Parathyroid adenoma (tissue), 2 donors: ENCODE measurements at regions not wholly inside any gene's neighbourhood (a gene's known extent, or its start where the extent isn't known, plus 50 kb on each side); places are given as distances from the start of the nearest gene placed in this dataset.
A peak's percentile ranks its signal among the peaks of the same experiment; 100 is the strongest.

Source experiments
- H2AFZ ChIP-seq: fragments of 300-600 bp; sonication (generic); one replicate; pipeline ENCODE4 v1.7.0; 2017; ENCODE audit warnings: antibody characterized with exemption, mild to moderate bottlenecking
- H3K27ac ChIP-seq: fragments of 300-600 bp; sonication (generic); one replicate; pipeline ENCODE4 v1.7.0; 2017
- H3K27me3 ChIP-seq: fragments of 300-600 bp; sonication (generic); one replicate; pipeline ENCODE4 v1.7.0; 2017; ENCODE audit warnings: low read length; ENCODE audit not compliant: control insufficient read depth, insufficient read depth
- H3K36me3 ChIP-seq: fragments of 300-600 bp; sonication (generic); one replicate; pipeline ENCODE4 v1.7.0; 2017; ENCODE audit warnings: low read length; ENCODE audit not compliant: control insufficient read depth, insufficient read depth
- H3K4me1 ChIP-seq: fragments of 300-600 bp; sonication (generic); one replicate; pipeline ENCODE4 v1.7.0; 2017; ENCODE audit warnings: control low read depth
- H3K4me2 ChIP-seq: fragments of 300-600 bp; sonication (generic); one replicate; pipeline ENCODE4 v1.7.0; 2017; ENCODE audit warnings: low read length
- H3K4me3 ChIP-seq: fragments of 300-600 bp; sonication (generic); one replicate; pipeline ENCODE4 v1.7.0; 2017; ENCODE audit warnings: low read depth, low read length
- H3K79me2 ChIP-seq: fragments of 300-600 bp; sonication (generic); one replicate; pipeline ENCODE4 v1.7.0; 2017; ENCODE audit warnings: control low read depth
- H3K9ac ChIP-seq: fragments of 300-600 bp; sonication (generic); one replicate; pipeline ENCODE4 v1.7.0; 2017; ENCODE audit warnings: mild to moderate bottlenecking
- H3K9me3 ChIP-seq: fragments of 300-600 bp; sonication (generic); one replicate; pipeline ENCODE4 v1.7.0; 2017; ENCODE audit warnings: low read length; ENCODE audit not compliant: control insufficient read depth
- CTCF ChIP-seq: fragments of 300-600 bp; sonication (generic); IDR thresholded peaks from one replicate; pipeline ENCODE4 v1.7.0; 2017; ENCODE audit warnings: antibody characterized with exemption, mild to moderate bottlenecking
- donor health status: primary hyperparathyroidism.

- TF ChIP-seq CTCF, result no peak
- no peak overlapping the region for H3K9ac ChIP-seq
- no peaks in the 10 kb centered on the region for H3K79me2 ChIP-seq
- H3K9me3 ChIP-seq, result no peaks in the 10 kb centered on the region
- H3K4me3 ChIP-seq, result no peak overlapping the region
- no peak overlapping the region for H3K27ac ChIP-seq
- no peaks in the 10 kb centered on the region for H3K27me3 ChIP-seq
- no peak overlapping the region for H3K4me2 ChIP-seq
- no peaks in the 10 kb centered on the region for H3K4me1 ChIP-seq
- H2AFZ ChIP-seq, result peak overlapping the region; percentile 29
- H3K36me3 ChIP-seq, result no peaks in the 10 kb centered on the region
These were observed 165.7 kb upstream of the SLC14A2 start for GRCh38 chr18:45449418-45450227.

- Histone ChIP-seq H3K27ac (no peak overlapping the region), H3K4me1 (no peaks in the 10 kb centered on the region), H3K9ac (no peak overlapping the region), H3K27me3 (no peaks in the 10 kb centered on the region), H3K9me3 (no peaks in the 10 kb centered on the region), H3K4me3 (no peak overlapping the region), H3K36me3 (no peaks in the 10 kb centered on the region), H3K4me2 (no peak overlapping the region), H3K79me2 (no peaks in the 10 kb centered on the region), H2AFZ (no peak overlapping the region)
- no peak for TF ChIP-seq CTCF
These were observed 158.9 kb upstream of the SLC14A2 start for GRCh38 chr18:45456090-45457021.

- Histone ChIP-seq H3K36me3 (no peaks in the 10 kb centered on the region), H3K4me1 (no peaks in the 10 kb centered on the region), H3K27ac (no peak overlapping the region), H3K4me2 (no peak overlapping the region), H3K79me2 (no peaks in the 10 kb centered on the region), H2AFZ (no peak overlapping the region), H3K4me3 (no peak overlapping the region), H3K9ac (no peak overlapping the region), H3K27me3 (no peaks in the 10 kb centered on the region), H3K9me3 (no peaks in the 10 kb centered on the region)
- TF ChIP-seq CTCF, result no peak
These were observed 157.2 kb upstream of the SLC14A2 start for GRCh38 chr18:45458033-45458432.

GRCh38 chr18:45462179-45462578 lies 153.1 kb upstream of the SLC14A2 start:
- H3K9me3 ChIP-seq, result no peaks in the 10 kb centered on the region
- no peaks in the 10 kb centered on the region for H3K36me3 ChIP-seq
- H3K79me2 ChIP-seq, result no peaks in the 10 kb centered on the region
- H3K27ac ChIP-seq, result no peak overlapping the region
- no peaks in the 10 kb centered on the region for H3K4me1 ChIP-seq
- no peak for TF ChIP-seq CTCF
- no peak overlapping the region for H2AFZ ChIP-seq
- H3K4me3 ChIP-seq, result no peak overlapping the region
- no peak overlapping the region for H3K9ac ChIP-seq
- no peaks in the 10 kb centered on the region for H3K27me3 ChIP-seq
- H3K4me2 ChIP-seq, result no peak overlapping the region
